Muscle of leg (tissue), 3 donors: ENCODE measurements at regions not wholly inside any gene's neighbourhood (a gene's known extent, or its start where the extent isn't known, plus 50 kb on each side); places are given as distances from the start of the nearest gene placed in this dataset.

ENCODE experiments used
- DNase-seq: peaks from one replicate; pipeline ENCODE4 v3.0.0; 2013
- H3K27ac ChIP-seq: one replicate; pipeline ENCODE4 v1.5.1; 2013; ENCODE audit warnings: mild to moderate bottlenecking, low read length, control low read depth
- H3K27me3 ChIP-seq: one replicate; pipeline ENCODE4 v1.6.1; 2013; ENCODE audit warnings: low read length; ENCODE audit not compliant: control insufficient read depth, insufficient read depth
- H3K36me3 ChIP-seq: one replicate; pipeline ENCODE4 v1.6.1; 2013; ENCODE audit warnings: low read length; ENCODE audit not compliant: control insufficient read depth, insufficient read depth
- H3K4me1 ChIP-seq: one replicate; pipeline ENCODE4 v1.6.1; 2013; ENCODE audit warnings: low read length; ENCODE audit not compliant: control insufficient read depth, insufficient read depth
- H3K4me3 ChIP-seq: one replicate; pipeline ENCODE4 v1.5.1; 2013; ENCODE audit warnings: low read length, control low read depth
- H3K9me3 ChIP-seq: replicated peaks from 2 replicates; pipeline ENCODE4 v1.6.1; 2013; ENCODE audit warnings: low read depth, low read length; ENCODE audit not compliant: control insufficient read depth
- WGBS: methylation state at CpG from one replicate; pipeline ENCODE4 v1.1.5; 2013; ENCODE audit warnings: missing lambda C conversion rate; ENCODE audit not compliant: insufficient coverage; 5-methylcytosine and 5-hydroxymethylcytosine counted together

- H3K9me3 ChIP-seq: no peaks in the 10 kb centered on the region
These were observed 70.4 kb upstream of the IFNE start for GRCh38 chr9:21552244-21553170.

GRCh38 chr9:21553441-21553840 is 71.3 kb upstream of the IFNE start:
- Histone ChIP-seq H3K4me1 (no peaks in the 10 kb centered on the region), H3K27me3 (peaks cover 5% of the 10 kb centered on the region), H3K4me3 (no peak overlapping the region), H3K27ac (no peak overlapping the region), H3K36me3 (no peaks in the 10 kb centered on the region), H3K9me3 (no peaks in the 10 kb centered on the region)
- no peak for DNase-seq
- WGBS: no CpG with 5 or more reads among the region's 3 CpGs

More at GRCh38 chr9:21552244-21553170, 70.4 kb upstream of the IFNE start:
- Histone ChIP-seq H3K4me1 (no peaks in the 10 kb centered on the region), H3K4me3 (no peak overlapping the region), H3K27me3 (peaks cover 4% of the 10 kb centered on the region), H3K27ac (no peak overlapping the region), H3K36me3 (no peaks in the 10 kb centered on the region)
- no peak for DNase-seq
- WGBS: 78% methylated on average over 2 of the region's 3 CpGs

DNA sequence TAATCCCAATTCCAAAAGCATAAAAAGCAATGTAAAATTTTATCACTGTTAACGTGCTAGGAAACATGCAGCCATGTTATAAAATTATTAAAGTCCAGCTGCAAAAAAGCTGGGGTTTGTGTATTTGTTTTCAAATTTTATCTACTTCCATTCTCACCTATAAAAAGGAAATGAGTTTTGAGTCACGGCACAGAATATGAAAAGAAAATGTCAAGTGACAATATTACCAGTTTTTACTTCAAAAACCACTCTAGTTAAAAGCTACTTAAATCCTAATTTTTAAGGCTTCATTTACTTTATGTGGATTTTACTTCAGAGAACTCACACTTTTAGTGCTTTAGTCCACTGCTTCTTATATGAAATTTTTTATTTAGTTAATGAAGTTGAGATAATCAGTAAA is 72.7 kb upstream of the IFNE start:
- H3K27me3 ChIP-seq: peaks cover 18% of the 10 kb centered on the region

GRCh38 chr9:21555911-21556310 is 73.8 kb upstream of the IFNE start:
- H3K4me1 ChIP-seq: peaks cover 9% of the 10 kb centered on the region
- H3K36me3 ChIP-seq: no peaks in the 10 kb centered on the region
- H3K4me3 ChIP-seq: no peak overlapping the region
- no peak for DNase-seq
- 69% methylated on average over 2 of the region's 5 CpGs for WGBS
- H3K27me3 ChIP-seq: peaks cover 28% of the 10 kb centered on the region
- no peak overlapping the region for H3K27ac ChIP-seq
- no peaks in the 10 kb centered on the region for H3K9me3 ChIP-seq

More for the DNA sequence above, 72.7 kb upstream of the IFNE start:
- no peak for DNase-seq
- Histone ChIP-seq H3K4me3 (no peak overlapping the region), H3K4me1 (peaks cover 5% of the 10 kb centered on the region), H3K27ac (no peak overlapping the region), H3K9me3 (no peaks in the 10 kb centered on the region), H3K36me3 (no peaks in the 10 kb centered on the region)
- no CpG with 5 or more reads among the region's 2 CpGs for WGBS

DNA sequence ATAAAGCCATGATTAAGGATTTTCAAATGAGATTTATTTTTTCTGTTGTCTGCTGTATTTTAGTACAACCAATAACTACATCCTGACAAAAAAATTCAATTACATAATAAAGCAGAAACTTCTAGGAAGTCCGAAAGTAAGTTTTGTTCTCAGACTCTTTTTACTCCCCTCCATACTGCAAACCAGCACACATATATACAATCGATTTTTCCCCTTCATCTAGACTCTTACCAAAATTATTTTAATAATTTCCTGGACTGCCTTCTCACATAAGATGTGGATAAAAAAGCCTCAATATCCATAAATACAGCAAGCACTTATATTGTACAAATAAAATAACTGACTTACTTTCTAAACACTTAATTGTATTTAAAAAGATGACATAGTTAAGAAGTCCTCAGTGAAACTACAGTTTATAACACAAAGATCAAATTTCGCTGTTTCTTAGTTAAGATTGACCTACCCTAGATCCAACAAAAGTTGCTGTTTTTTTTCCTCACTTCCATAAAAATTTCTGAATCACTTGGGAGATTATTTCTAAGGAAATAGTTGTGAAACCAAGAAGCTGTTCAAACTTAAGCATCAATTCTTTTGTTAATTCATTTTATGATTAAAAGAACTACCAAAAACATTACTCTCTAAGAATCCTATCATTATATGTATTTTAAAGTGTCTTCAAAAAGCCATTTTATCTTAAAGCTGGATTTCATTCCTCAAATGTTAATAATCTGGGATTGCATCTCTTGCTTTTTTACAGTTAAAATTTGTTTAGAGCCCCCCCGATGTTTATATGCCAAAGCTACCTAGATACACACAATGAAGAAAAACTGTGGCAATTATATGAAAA is 74.7 kb upstream of the IFNE start:
- Histone ChIP-seq H3K27me3 (peaks cover 28% of the 10 kb centered on the region), H3K27ac (no peak overlapping the region), H3K9me3 (no peaks in the 10 kb centered on the region), H3K36me3 (no peaks in the 10 kb centered on the region), H3K4me3 (no peak overlapping the region), H3K4me1 (peaks cover 9% of the 10 kb centered on the region)
- WGBS: no CpG with 5 or more reads among the region's 4 CpGs
- no peak for DNase-seq

DNA sequence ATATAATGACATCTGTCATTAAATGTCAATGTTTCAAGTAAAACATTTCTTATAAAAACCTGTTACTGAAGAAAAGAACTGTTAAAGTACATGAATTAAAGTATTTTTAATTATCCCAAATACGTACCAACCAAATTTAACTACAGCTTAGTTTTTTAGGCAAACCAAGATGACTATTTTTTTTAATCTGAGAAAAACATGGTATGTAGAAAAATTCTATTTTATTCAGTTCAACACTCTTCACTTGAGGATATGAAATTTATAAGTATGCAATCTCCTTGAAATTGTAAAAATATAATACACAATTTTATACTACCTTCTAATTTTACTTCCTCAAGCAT is 75.3 kb upstream of the IFNE start:
- peaks cover 28% of the 10 kb centered on the region for H3K27me3 ChIP-seq
- no peak overlapping the region for H3K4me3 ChIP-seq
- no CpG with 5 or more reads among the region's 1 CpG for WGBS
- peaks cover 9% of the 10 kb centered on the region for H3K4me1 ChIP-seq
- no peak for DNase-seq
- no peak overlapping the region for H3K27ac ChIP-seq
- no peaks in the 10 kb centered on the region for H3K36me3 ChIP-seq
- H3K9me3 ChIP-seq: no peaks in the 10 kb centered on the region

GRCh38 chr9:21558079-21558478 is 76.0 kb upstream of the IFNE start:
- H3K27me3 ChIP-seq: peaks cover 28% of the 10 kb centered on the region
- H3K36me3 ChIP-seq: no peaks in the 10 kb centered on the region
- no peak overlapping the region for H3K27ac ChIP-seq
- no peak for DNase-seq
- no peak overlapping the region for H3K4me3 ChIP-seq
- no CpG with 5 or more reads among the region's 1 CpG for WGBS
- peaks cover 9% of the 10 kb centered on the region for H3K4me1 ChIP-seq
- H3K9me3 ChIP-seq: no peaks in the 10 kb centered on the region

DNA sequence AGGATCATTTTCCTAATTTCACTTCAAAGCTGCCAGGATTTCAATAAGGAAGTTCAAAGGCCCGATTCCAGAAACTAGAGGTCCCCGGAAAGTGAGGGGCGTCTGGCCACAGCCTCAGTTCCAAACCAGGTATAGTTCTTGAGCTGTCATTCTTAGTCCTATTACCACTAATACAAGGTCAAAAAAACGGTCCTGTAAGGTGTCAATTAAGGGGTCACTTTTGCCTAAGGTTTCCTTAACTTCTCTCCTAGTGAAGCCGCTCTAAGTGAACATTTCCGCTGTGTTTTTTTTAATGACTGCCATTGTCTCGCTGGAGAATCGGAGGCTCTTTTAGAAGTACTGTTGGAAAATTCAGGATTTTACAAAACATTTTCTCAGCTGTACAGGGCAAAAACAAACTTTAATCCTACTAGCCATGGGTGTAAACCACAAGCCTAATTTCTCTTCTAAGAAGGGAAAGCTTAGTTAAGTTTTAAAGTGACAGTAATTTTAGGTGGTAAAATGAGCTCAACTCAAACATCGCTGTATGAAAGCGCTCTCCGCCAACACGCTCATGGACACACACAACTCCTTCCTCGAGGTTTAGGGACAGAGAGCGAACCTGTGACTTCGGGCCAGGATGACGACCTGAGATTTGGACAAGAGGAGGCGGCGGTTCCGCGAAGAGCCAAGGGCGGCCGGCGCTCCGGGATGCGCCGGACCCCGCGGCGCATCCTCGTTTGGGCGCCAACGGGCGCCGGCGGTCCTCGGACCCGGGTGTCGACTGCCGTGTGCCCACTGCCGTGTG is 76.7 kb upstream of the IFNE start:
- no peaks in the 10 kb centered on the region for H3K9me3 ChIP-seq
- H3K27ac ChIP-seq: no peak overlapping the region
- H3K4me3 ChIP-seq: peak overlapping the region; percentile 18
- WGBS: under 1% methylated on average over 32 of the region's 40 CpGs
- peaks cover 9% of the 10 kb centered on the region for H3K4me1 ChIP-seq
- peaks cover 28% of the 10 kb centered on the region for H3K27me3 ChIP-seq
- DNase-seq: no peak
- no peaks in the 10 kb centered on the region for H3K36me3 ChIP-seq

DNA sequence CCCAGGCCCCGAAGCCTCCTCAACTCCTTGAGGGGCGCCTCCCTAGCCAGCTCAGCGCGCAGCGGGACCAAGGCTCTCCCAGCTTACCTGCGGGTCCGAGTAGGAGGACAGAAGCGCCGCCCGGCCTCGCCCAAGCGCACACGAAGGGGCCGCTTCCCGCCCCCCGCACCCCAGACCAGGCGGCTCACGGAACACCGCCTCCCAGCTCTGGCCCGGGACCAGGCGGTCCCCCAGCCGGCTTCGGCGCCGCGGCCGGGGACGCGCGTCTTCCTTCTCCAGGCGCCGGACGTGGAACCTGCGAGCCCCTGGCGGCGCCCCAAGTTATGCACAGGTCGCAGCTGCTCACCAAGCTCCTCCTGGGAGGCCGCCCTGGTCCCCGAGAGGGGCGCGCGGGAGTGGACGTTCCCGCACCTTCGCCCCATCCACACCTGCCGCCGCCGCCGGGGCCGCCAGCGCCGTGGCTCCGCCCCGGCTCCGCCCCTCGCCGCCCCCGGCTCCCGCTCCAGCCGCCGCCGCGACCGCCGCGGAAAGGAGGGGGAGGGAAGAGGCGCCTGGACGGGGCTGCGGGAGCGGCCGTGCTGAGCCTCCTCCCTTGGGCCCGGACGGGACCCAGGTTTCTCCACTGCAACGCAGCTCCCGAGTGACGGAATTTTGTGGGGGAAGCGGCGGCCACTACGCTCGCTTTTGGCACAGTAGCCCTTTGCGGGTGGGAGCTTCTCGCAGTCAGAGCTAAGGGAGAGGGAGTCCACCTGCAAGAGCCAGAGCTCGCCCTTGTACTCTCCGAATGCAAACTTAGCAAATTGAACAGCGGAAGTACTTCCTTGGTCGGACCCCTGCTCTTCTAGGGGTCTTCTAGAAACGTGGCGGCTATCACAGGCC is 77.5 kb upstream of the IFNE start:
- DNase-seq: peak; percentile 15
- Histone ChIP-seq H3K9me3 (no peaks in the 10 kb centered on the region), H3K27ac (no peak overlapping the region), H3K4me1 (peaks cover 9% of the 10 kb centered on the region), H3K36me3 (no peaks in the 10 kb centered on the region), H3K27me3 (peaks cover 28% of the 10 kb centered on the region), H3K4me3 (peak overlapping the region; percentile 18)
- under 1% methylated on average over 75 of the region's 88 CpGs for WGBS
